K562 (cell line): ENCODE measurements at regions not wholly inside any gene's neighbourhood (a gene's known extent, or its start where the extent isn't known, plus 50 kb on each side); places are given as distances from the start of the nearest gene placed in this dataset.

Source experiments
- ATAC-seq: fragments of 200-7000 bp; cut with Tn5 transposase; 3 replicates; pipeline ENCODE4 v1.9.1; 2020; ENCODE audit warnings: moderate library complexity
- BruUV-seq: library from RNA; stranded (reverse); fragments of 400-500 nt; replicated peaks from 2 replicates; lab custom pipeline; 2021; lab: Mats Ljungman, UMichigan
- CTCF ChIA-PET: fragments of 300-600 bp; formaldehyde crosslinking; extraction: SDS; loops from one replicate; lab custom pipeline; 2021; ENCODE audit warnings: low intra/inter-chr PET ratio; lab: Yijun Ruan, JAX
- POLR2A ChIA-PET: fragments of 300-600, 350-650 bp; sonication (Branson Sonifier 250); formaldehyde crosslinking; extraction: SDS; loops from one replicate; lab custom pipeline; 2021; ENCODE audit warnings: antibody characterized with exemption, inconsistent platforms; lab: Yijun Ruan, JAX
- DNase-seq, 4 experiments: peaks; one replicate each; pipeline versions ENCODE4 v3.0.0 to v3.0.0-alpha.2; 2011 to 2018; ENCODE audit warnings: low spot score in 3 of 4, mixed read lengths in 3 of 4; ENCODE audit errors: extremely low read depth in 1 of 4
- FAIRE-seq: peaks from 2 replicates; lab custom pipeline; 2011; peaks lifted over from hg19 to GRCh38; lab: Jason Lieb, UNC
- H2AFZ ChIP-seq: 2 replicates; pipeline ENCODE4 v1.6.0; 2011; ENCODE audit warnings: low read depth, low read length, control low read depth, inconsistent platforms
- H3K27ac ChIP-seq: fragments of 200-600 bp; 3 replicates; pipeline ENCODE4 v1.8.0; 2011; ENCODE audit warnings: low read depth, mild to moderate bottlenecking, control low read depth, inconsistent platforms, low read length, moderate library complexity, mixed read lengths; ENCODE audit errors: extremely low read depth
- H3K27me3 ChIP-seq, 2 experiments: fragments of 300-600 bp in 1 of 2; 2 replicates in 1 of 2; 3 replicates in 1 of 2; pipeline versions ENCODE4 v1.6.0 to v1.8.0; 2011; ENCODE audit warnings: inconsistent platforms in 2 of 2, low read length in 2 of 2, mild to moderate bottlenecking in 1 of 2, mixed read lengths in 1 of 2, moderate library complexity in 1 of 2; ENCODE audit not compliant: control insufficient read depth in 2 of 2, insufficient read depth in 2 of 2
- H3K36me3 ChIP-seq: fragments of 300-600 bp; 3 replicates; pipeline ENCODE4 v1.8.0; 2011; ENCODE audit warnings: mild to moderate bottlenecking, low read length, inconsistent platforms; ENCODE audit not compliant: control insufficient read depth, insufficient read depth
- H3K4me1 ChIP-seq, 2 experiments: fragments of 200-600 bp in 1 of 2; replicated peaks in 1 of 2; 2 replicates in 1 of 2; 3 replicates in 1 of 2; pipeline versions ENCODE4 v1.5.1 to v1.8.0; 2011; ENCODE audit warnings: inconsistent platforms in 2 of 2, low read length in 2 of 2, mild to moderate bottlenecking in 1 of 2, mixed read lengths in 1 of 2, moderate library complexity in 1 of 2; ENCODE audit not compliant: control insufficient read depth in 2 of 2, insufficient read depth in 2 of 2
- H3K4me2 ChIP-seq: 2 replicates; pipeline ENCODE4 v1.6.1; 2011; ENCODE audit warnings: low read length, control low read depth, inconsistent platforms, mixed read lengths; ENCODE audit not compliant: insufficient read depth
- H3K4me3 ChIP-seq: fragments of 200-600 bp; sonication (generic), shearing (Covaris generic); 2 replicates; pipeline ENCODE4 v1.5.1; 2016; ENCODE audit warnings: control low read depth, inconsistent platforms
- H3K79me2 ChIP-seq: fragments of 200-600 bp; 3 replicates; pipeline ENCODE4 v1.8.0; 2011; ENCODE audit warnings: low read length, inconsistent platforms; ENCODE audit not compliant: control insufficient read depth, insufficient read depth
- H3K9ac ChIP-seq, 2 experiments: 2 replicates each; pipeline versions ENCODE4 v1.6.0 to v1.6.1; 2011; ENCODE audit warnings: low read depth in 2 of 2, low read length in 2 of 2, control low read depth in 1 of 2, inconsistent platforms in 1 of 2, mild to moderate bottlenecking in 1 of 2, mixed read lengths in 1 of 2; ENCODE audit not compliant: insufficient read depth in 1 of 2
- H3K9me1 ChIP-seq: one replicate; pipeline ENCODE4 v1.6.0; 2011; ENCODE audit warnings: inconsistent platforms, mild to moderate bottlenecking, low read length, moderate library complexity; ENCODE audit not compliant: control insufficient read depth, insufficient read depth
- H3K9me3 ChIP-seq: replicated peaks from 2 replicates; pipeline ENCODE4 v1.5.1; 2011; ENCODE audit warnings: low read depth, low read length, inconsistent platforms; ENCODE audit not compliant: control insufficient read depth, insufficient read depth
- H4K20me1 ChIP-seq: replicated peaks from 2 replicates; pipeline ENCODE4 v1.6.1; 2011; ENCODE audit warnings: low read length, inconsistent platforms, mixed read lengths; ENCODE audit not compliant: control insufficient read depth, insufficient read depth
- CTCF ChIP-seq, 3 experiments: IDR thresholded peaks in 2 of 3; conservative IDR thresholded peaks in 1 of 3; 2 replicates each; pipeline ENCODE4 v1.5.1; 2011 to 2012; ENCODE audit warnings: low read length in 3 of 3, mild to moderate bottlenecking in 3 of 3, control low read depth in 2 of 3, improper control_type of control experiment in 1 of 3, inconsistent platforms in 1 of 3, low read depth in 1 of 3, mixed read lengths in 1 of 3, moderate library complexity in 1 of 3; ENCODE audit not compliant: insufficient read depth in 2 of 3
- REST ChIP-seq, 2 experiments: fragments of 450-650 bp; formaldehyde crosslinking in 1 of 2; IDR thresholded peaks; 2 replicates each; pipeline versions ENCODE4 v1.4.0 to v1.6.1; 2014 to 2020; ENCODE audit warnings: mild to moderate bottlenecking in 2 of 2, borderline replicate concordance in 1 of 2, low read depth in 1 of 2
- in situ Hi-C: fragments of 300-500 bp; cut with MboI; formaldehyde crosslinking; loops from 4 replicates; pipeline ENCODE4 v1.15.0; 2018; ENCODE audit warnings: inconsistent platforms, mixed read lengths
- intact Hi-C: fragments of 100-400 bp; cut with micrococcal nuclease; formaldehyde crosslinking; loops from 2 replicates; pipeline ENCODE4 v1.14.2; 2022

GRCh38 chr16:48681520-48681919, 71.5 kb upstream of the N4BP1 start:
- peak in 1 of 4 experiments; percentile 1 for DNase-seq
- FAIRE-seq = no peak
- TF ChIP-seq CTCF (IDR thresholded peaks at IDR 0.05 in 2 of 3, conservative IDR thresholded peaks at IDR 0.05 in 1 of 3; ENCODE audit: insufficient read depth in 2 of 3, low read depth in 1 of 3, low read length in 3 of 3) (peak; percentile 7 to 20 (median 18); a peak in 1 of 6 replicates), REST (IDR thresholded peaks at IDR 0.05; ENCODE audit: borderline replicate concordance) (no peak), REST (CRISPR knock-in tag; IDR thresholded peaks at IDR 0.05; ENCODE audit: low read depth) (no peak)

More at GRCh38 chr16:48681520-48681919, 71.5 kb upstream of the N4BP1 start:
- H2AFZ ChIP-seq = no peak overlapping the region
- H3K27me3 ChIP-seq = peaks cover 0 to 5% of the 10 kb centered on the region in 2 experiments; a peak in 1 of 5 replicates
- no peak overlapping the region for H3K27ac ChIP-seq
- H3K9me3 ChIP-seq = no peaks in the 10 kb centered on the region
- no peaks in the 10 kb centered on the region for H3K4me1 ChIP-seq
- no peaks in the 10 kb centered on the region for H3K79me2 ChIP-seq
- no peaks in the 10 kb centered on the region for H3K9me1 ChIP-seq
- ATAC-seq = no peak
- ChIA-PET CTCF (no interaction called here), POLR2A (interaction anchor here (1.2 kb wide), 1 partner anchor 480 kb away, joined by 4 read pairs; no protein-coding TSS in a partner anchor)
- no peaks in the 10 kb centered on the region for H4K20me1 ChIP-seq
- no TSS peak for BruUV-seq
- no peak overlapping the region for H3K4me2 ChIP-seq
- in situ Hi-C loops (loop anchor here (5.0 kb wide), 1 partner anchor 306 kb away; no protein-coding TSS in a partner anchor), intact Hi-C loops (no loop called here)
- H3K36me3 ChIP-seq = no peaks in the 10 kb centered on the region
- no peak overlapping the region for H3K9ac ChIP-seq
- H3K4me3 ChIP-seq = no peak overlapping the region
